Neural cell (in vitro differentiated cells): ENCODE measurements at regions not wholly inside any gene's neighbourhood (a gene's known extent, or its start where the extent isn't known, plus 50 kb on each side); places are given as distances from the start of the nearest gene placed in this dataset.

Source experiments
- REST ChIP-seq: IDR thresholded peaks from 2 replicates; pipeline ENCODE4 v1.6.1; 2012; ENCODE audit warnings: borderline replicate concordance
- SMC3 ChIP-seq: fragments of 450-650 bp; conservative IDR thresholded peaks from 2 replicates; pipeline ENCODE4 v1.6.1; 2014; ENCODE audit warnings: antibody characterized with exemption, mild to moderate bottlenecking, moderate library complexity; ENCODE audit not compliant: poor library complexity
- TF ChIP-seq, protein P1 (sequence below): fragments of 450-650 bp; IDR thresholded peaks from 2 replicates; pipeline ENCODE4 v1.5.1; 2014; ENCODE audit warnings: antibody characterized with exemption, mild to moderate bottlenecking, moderate library complexity; ENCODE audit not compliant: poor library complexity, severe bottlenecking

GRCh38 chr5:25619273-25619672, 974.5 kb upstream of the CDH10 start:
- TF ChIP-seq, protein P1, sequence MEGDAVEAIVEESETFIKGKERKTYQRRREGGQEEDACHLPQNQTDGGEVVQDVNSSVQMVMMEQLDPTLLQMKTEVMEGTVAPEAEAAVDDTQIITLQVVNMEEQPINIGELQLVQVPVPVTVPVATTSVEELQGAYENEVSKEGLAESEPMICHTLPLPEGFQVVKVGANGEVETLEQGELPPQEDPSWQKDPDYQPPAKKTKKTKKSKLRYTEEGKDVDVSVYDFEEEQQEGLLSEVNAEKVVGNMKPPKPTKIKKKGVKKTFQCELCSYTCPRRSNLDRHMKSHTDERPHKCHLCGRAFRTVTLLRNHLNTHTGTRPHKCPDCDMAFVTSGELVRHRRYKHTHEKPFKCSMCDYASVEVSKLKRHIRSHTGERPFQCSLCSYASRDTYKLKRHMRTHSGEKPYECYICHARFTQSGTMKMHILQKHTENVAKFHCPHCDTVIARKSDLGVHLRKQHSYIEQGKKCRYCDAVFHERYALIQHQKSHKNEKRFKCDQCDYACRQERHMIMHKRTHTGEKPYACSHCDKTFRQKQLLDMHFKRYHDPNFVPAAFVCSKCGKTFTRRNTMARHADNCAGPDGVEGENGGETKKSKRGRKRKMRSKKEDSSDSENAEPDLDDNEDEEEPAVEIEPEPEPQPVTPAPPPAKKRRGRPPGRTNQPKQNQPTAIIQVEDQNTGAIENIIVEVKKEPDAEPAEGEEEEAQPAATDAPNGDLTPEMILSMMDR, result no peak
- TF ChIP-seq REST (no peak), SMC3 (no peak)
